Fibroblast of skin of back (primary cell): ENCODE measurements at regions not wholly inside any gene's neighbourhood (a gene's known extent, or its start where the extent isn't known, plus 50 kb on each side); places are given as distances from the start of the nearest gene placed in this dataset.

ENCODE experiments used
- DNase-seq: peaks from one replicate; pipeline ENCODE4 v3.0.0-alpha.2; 2013

DNA sequence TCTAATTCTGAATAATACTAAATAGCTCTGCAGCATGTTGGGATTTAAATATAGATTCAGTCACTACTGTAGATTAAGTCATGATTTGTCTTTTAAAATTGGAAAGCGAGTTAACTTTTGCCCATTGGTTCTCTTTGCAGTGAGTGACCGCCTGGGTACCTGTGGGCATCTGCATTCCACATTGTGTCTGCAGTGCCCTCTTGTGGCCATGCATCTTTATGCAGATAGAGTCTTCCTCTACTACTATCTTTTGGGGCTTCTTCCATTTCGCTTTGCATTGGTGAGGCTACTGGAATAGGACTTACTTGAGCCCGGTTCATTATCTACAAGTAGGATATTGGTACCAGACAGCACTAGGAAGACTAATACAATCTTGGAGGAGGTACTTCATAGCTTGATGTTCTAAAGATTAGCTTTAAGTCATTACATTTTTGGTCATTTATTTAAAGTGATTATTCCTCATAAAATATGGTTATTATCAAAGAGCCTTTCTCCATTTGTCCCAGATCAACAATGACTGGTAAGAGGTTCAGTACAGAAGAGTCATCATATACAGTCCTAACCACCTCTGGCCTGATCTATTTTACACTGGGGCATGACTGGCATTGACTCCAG, 203.0 kb downstream of the SOCS6 start:
- peak; percentile 35 for DNase-seq

DNA sequence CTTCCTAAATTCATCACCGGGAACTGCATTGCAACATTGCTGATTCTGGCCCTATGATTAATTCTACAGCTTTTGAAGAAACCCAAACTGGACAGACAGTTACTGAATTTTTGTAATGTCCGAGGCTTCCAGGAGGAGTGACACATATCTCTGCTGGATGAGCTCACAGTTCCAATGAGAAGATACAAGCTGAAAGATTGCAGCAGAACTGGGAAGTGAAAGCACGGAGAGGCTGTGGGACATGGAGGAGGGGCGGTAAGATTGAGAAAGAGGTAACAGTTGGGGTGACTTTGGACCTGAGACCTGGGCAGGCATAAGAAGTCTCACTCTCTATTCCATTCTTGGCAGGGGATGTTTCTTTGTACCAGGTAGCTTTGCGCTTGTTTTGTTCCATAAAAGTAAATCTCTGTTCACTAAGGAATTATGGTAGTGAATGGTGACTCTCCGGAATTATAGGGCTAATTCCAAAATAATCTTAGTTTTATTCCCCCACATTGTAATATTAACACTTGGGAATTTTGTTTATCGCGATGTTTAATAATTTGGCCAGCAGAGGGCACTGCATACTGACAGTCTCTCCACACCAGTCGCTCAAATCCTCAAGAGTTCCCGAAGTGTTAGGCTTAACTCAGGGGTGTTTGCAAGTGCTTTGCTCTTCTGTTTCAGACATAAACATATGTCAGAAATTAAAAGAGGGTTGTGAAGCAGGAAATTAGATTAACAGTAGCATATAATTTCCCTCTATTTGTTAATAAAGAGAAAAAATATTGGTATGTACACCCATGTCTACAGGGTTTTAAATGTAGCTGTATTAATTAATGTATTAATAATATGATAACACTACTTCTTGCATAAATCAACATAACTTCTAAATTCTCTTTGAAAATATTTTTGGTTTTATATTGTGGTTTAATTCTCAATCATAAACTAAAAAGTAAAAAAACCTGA, 201.4 kb downstream of the SOCS6 start:
- DNase-seq: peak; percentile 46

GRCh38 chr18:70489571-70489970, 200.7 kb downstream of the SOCS6 start:
- DNase-seq: no peak

- peak; percentile 4 for DNase-seq
Observed at GRCh38 chr18:70469916-70470315, 181.1 kb downstream of the SOCS6 start.

DNA sequence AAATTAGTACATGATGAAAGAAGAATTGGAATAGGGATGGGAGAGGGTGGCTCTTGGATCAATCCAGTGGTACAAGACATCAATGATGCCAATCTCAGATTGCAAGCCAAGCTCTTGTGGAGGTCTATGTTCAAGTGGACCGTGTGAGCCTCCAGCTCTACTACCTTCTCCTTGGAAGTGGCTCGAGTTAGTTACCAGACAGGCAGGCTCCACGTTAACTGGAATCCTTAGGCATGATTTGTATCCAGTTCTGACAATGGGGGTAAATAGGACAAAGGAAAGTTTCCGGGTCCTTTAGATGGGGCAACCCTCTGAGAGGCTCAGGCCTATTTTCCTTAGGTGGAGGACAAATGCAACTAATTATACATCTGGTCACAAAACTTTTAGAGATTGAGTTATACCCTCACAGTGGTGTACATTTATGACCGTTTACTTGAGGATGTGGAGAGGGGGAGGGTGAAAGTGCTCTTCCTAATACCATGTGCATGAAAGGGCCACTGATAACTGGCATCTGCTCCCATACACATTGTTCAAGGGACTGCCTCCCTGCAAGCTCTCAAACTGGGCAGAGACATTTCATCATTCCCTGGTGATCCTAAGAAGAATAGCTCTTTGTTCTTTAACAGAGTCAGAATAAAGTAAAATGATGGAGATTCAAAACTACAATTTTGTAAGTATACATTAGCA, 180.2 kb downstream of the SOCS6 start:
- DNase-seq: no peak

DNA sequence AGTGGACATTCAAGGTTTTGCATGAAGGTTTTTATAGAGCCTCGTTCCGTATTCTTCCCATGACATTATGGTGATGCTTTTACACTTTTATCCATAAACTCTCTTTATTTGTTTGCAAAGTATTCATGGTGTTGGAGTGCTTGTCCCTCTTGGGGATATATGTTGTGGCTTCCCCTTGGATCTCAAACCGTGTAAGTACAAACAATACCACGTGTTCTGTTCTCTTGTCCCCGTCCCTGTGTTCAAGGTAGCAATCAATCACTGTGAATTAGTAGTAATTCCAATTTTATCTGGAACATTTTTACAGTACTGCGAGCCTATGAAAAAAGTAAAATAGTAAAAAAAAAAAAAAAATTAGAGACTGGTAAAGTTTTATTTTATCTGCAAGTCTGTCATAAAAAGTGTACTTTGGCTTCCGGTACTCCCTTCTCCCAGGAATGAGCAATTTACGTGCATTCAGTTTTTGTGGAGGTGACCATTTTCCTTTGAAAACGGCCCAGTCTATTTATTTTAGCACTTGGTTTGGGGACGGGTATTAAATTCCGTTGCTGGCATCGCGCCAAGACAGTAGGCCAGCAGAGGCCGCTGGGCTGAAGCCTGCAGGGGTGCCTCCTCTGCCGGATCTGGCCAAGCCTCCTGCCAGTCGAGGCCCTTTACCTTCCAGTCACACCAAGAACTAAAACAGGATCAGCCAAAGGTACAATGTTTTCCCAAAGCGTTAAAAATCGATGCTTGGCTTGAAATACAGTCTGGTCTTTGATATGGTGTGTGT, 175.7 kb downstream of the SOCS6 start:
- peak; percentile 64 for DNase-seq

DNA sequence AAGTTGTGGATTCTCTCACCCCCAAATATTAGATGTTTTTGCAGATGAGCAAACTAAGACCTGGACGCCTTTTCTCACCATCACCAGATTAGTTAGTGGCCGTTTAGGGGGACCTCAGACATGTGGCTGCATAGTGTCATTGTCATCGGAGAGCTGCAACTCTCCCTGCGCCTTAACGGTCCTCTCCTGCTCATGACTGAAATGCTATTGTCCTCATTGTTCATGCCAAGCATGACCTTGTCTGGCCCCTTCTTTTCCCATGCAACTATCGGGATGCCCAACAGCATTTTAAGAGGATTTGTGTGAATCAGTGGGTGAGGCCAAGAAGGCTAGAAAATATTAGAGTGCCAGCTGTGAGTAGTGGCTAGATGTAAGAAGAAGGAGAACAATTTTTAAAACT, 174.2 kb downstream of the SOCS6 start:
- no peak for DNase-seq

- no peak for DNase-seq
Observed at GRCh38 chr18:70462078-70462439, 173.2 kb downstream of the SOCS6 start.

DNA sequence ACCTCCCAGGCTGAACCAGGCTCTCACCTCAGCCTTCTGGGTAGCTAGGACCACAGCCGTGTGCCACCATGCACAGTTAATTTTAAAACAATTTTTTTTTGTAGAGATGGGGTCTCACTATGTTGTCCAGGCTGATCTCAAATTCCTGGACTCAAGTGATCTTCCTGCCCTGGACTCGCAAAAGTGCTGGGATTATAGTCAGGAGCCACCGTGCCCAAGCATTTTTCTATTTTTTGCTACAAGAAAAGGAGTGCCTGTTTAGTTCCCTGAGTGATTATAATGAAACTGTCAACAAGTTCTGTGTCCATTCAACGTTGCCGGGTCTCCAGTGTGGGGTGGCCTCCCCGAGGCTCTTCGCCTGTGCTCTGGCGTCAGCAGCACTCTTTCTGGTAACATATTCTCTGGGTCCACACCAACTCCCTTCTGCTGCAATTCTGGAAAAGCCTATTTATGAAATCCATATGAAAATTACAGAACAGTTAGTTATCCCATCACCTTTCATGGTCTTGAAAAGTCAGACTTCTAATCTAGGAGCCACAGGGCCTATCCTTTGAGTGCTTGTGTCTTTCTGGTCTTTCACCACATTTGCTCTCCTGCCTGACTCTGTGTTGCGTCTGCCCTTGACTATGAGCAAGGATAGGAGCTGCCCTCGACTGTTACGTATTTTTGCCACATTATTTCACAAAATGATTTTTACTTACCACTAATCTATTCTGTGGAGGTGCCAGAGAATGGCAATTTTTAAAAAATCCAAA, 172.7 kb downstream of the SOCS6 start:
- DNase-seq: no peak

GRCh38 chr18:70459731-70460130, 170.9 kb downstream of the SOCS6 start:
- no peak for DNase-seq

DNA sequence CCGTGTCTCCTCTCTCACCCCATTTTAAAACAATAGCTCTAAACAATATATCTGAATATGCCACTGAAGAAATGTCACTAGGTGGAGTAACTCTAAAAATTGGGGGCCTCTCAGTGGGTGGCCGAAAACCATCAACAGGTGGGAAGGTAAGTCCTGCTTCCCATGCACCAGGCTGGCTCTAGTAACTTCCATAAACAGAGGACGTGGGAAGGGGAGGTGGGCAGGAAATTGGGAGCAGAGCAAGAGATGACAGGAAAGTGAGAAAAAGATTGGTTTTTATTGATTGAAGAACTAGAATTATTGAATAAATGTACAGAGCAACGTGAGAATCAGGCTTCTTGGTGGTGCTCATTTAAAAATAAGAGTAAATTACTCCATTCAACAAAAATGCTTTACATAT, 170.4 kb downstream of the SOCS6 start:
- DNase-seq: no peak

DNA sequence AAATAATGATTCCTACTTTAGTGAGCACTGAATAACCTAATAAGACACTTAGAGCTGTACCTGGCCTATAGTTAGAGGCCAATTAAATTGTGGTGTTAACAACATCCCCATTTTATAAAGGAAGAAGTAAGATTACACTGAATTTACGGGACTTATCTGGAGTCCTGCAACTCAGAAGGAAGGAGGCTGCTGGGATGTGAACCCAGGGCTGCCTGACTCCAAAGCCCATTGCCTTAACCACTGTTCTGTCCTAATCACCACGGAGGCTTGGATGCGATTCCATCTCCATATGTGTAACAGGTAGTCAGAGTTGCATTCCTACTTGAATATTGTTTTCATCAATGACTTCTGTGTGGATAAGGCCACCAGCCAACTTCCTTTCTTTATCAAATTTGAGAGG, 168.9 kb downstream of the SOCS6 start:
- DNase-seq: no peak

GRCh38 chr18:70457223-70457622, 168.4 kb downstream of the SOCS6 start:
- no peak for DNase-seq

GRCh38 chr18:70456376-70456775, 167.5 kb downstream of the SOCS6 start:
- DNase-seq: no peak

DNA sequence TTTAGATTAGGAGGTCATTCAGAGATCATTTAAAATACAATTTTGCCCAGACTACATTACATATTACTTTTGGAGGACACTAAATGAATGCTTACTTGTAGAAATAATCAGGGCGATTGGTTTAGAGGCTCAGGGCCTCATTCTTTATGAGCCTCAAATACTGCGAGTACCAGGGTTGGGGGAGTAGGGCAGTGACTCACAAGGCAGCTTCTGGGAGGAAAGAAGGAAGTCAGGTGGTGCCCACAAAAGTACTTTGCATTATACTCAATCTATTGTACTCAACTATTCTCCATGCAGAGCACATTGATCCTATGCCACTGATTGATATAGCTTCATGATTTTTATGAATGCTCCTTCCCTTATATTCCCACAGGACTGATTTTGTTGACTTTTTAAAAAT, 166.9 kb downstream of the SOCS6 start:
- no peak for DNase-seq

DNA sequence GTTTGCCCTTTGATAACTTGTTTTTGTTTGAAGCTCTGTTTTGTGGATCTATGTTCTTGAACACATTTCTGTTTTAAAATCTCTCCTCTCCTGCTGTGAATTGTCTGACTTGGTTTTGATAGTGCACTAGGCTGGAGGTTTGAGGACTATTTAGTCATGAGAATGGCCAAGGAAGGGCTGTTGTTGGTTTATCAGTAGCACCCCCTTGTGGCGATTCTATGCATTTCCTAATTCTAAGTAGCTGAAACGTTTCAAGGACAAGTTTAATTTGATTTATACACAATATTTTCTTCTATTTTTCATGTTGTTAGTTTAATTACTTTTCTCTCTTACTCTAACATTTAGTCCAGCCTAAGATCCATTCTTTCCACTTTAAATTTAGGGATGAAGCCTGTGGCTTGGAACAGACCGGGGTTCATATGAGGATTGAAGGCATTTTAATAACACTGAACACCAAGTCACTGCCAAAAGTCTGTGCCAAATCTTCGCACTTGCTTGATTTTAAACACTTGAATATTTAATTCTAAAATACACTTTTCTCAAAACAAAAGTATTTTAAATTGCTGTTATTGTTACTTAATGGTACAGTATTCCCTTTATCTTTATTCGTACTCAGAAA, 166.0 kb downstream of the SOCS6 start:
- DNase-seq: peak; percentile 69

DNA sequence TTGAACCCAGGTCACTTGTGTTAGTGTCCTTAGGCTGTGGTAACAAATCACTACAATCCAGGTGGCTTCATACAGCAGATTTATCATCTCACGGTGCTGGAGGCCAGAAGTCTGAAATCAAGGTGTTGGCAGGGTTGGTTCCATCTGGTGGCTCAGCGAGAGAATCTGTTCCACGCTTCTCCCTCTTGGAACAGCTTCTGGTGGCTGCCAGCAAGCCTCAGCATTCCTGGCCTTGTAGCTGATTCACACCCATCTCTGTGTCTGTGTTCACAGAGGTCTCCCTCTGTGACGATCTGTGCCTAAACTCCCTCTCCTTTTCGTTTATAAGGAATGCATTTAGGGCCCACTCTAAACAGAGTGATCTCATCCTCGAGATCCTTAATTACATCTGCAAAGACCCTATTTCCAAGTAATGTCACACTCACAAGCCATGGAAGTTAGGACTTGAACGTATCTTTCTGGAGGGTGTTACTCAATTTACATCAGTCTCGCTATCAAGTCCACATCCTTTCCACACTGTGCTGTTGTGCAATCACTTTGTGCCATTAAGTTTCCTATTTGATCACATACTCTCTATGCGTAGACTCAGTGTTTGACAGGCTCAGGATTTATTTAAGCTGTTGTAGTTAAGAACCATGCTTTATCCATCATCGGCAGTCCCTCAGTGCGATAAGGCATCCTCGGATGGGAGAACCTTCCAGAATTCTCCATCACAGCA, 164.4 kb downstream of the SOCS6 start:
- no peak for DNase-seq

- DNase-seq: no peak
Observed at GRCh38 chr18:70452501-70452900, 163.7 kb downstream of the SOCS6 start.

GRCh38 chr18:70450426-70451253, 161.8 kb downstream of the SOCS6 start:
- DNase-seq: peak; percentile 24

DNA sequence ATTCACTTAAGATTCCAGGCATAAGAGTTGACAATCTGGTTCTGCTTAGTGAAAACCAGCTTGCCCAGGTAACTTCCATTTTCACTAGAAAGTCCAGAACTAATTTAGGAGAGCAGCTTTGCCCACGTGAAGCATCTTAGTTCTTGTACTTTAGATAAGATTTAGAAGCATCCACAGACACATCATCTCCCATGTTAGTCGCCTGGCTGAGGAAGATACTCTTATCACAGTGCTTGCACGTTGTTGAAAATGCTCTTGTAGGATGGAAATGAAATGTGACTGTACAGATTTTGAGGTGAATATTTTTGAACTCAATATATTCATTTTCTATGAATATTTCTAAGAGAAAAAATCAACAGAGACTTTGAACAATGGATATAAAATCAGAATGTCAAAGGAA, 159.7 kb downstream of the SOCS6 start:
- DNase-seq: no peak
